GM12892 (cell line): ENCODE measurements at regions not wholly inside any gene's neighbourhood (a gene's known extent, or its start where the extent isn't known, plus 50 kb on each side); places are given as distances from the start of the nearest gene placed in this dataset.

Experiments
- DNase-seq: peaks from one replicate; pipeline ENCODE4 v3.0.0; 2011; ENCODE audit not compliant: insufficient read length
- FAIRE-seq: peaks from 2 replicates; lab custom pipeline; 2011; peaks lifted over from hg19 to GRCh38; lab: Jason Lieb, UNC
- POLR2A ChIP-seq: IDR thresholded peaks from 2 replicates; pipeline ENCODE4 v1.6.1; 2011; ENCODE audit warnings: low read depth, low read length, control low read depth
- POLR2AphosphoS5 ChIP-seq: IDR thresholded peaks from 2 replicates; pipeline ENCODE4 v1.6.1; 2011; ENCODE audit warnings: low read depth, low read length, control low read depth
- TAF1 ChIP-seq: IDR thresholded peaks from 2 replicates; pipeline ENCODE4 v1.6.1; 2011; ENCODE audit warnings: low read depth, mild to moderate bottlenecking, control low read depth, low read length, borderline replicate concordance

DNA sequence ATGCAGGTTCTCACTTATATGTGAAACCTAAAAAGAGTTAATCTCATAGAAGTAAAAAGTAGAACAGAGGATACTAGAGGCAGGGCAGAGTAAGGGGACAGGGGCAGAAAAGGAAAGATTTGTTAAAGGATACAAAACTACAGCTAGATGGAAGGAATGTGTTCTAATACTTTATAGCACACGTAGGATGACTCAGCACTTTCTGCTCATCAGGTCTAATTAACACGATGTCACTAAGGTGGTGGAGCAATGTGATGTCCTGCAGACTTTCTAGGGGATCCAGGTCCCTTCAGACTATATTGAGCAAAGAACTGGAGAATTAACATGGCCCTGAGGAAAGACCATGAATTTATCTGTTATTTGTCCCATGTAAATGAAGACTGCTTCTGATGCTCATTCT, 80.8 kb upstream of the CMKLR1 start:
- TF ChIP-seq POLR2A = no peak
- TF ChIP-seq POLR2AphosphoS5 = no peak
- TF ChIP-seq TAF1 = no peak
- DNase-seq = no peak
- FAIRE-seq = no peak

DNA sequence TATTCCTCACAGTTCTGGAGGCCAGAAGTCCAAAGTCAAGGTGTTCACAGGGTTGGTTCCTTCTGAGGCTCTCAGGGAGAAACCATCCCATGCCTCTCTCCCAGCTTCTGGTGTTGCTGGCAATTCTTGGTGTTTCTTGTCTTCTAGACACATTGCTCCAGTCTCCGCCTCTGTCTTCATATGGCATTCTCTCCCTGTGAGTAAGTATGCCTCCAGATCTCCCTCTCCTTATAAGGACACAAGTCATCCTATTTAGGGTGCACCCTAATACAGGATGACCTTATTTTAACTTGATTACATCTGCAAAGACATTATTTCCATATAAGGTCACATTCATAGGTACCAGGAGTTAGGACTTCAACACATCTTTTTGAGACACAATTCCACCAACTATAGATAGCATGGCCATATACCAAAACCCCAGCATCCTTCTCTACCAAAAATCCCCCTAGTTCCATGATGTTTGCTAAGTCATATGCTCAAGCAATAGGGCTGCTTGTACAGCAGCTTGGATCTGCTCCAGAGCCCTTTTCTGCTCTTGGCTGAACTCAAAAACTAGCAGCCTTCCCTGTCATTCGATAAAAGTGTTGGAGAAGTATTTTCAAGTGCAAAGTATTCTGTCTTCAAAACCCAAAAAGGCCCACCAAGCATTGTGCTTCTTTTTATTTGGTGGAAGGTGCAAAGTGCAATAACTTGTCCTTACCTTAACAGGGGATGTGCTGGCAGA, 79.2 kb upstream of the CMKLR1 start:
- DNase-seq (no peak), FAIRE-seq (no peak)
- no peak for TF ChIP-seq POLR2AphosphoS5

DNA sequence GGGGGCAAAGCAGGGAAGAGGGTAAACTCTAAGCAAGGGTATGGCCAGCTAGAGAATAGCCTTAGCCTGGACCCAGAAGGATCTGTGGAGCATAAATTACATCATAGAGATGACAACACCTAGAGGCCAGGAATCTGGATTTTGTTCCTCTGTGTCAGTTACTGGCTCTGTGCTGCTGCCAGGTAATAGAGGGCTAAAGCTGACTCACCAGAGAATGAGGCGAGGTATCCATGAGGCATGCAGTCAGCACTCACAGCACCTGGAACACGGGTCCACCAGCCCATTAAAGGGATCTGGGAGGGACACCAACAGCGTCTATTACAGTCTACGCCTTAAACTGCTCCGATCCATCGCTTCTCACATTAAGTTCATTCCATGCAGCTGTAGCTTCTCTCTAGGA, 74.9 kb upstream of the CMKLR1 start:
- DNase-seq (no peak), FAIRE-seq (no peak)
- TF ChIP-seq POLR2AphosphoS5 = no peak

DNA sequence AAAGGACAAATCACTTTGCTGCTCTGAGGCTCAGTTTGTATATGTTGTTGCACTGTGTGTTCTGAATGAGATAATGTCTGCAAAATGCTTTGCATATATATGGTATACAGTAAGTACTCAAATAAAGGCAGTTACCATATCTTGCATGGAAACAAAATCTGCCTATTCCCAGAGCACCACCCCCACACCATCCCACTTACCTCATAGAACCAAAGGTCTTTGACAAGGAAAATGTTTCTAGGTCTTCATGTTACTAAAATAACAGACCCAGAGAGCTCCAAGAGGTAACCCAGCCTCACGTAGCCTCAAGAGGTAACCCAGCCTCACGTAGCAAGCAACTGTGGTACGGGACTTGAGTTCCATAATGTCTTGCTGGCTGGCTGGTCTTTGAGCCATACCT, 71.6 kb upstream of the CMKLR1 start:
- no peak for FAIRE-seq
- DNase-seq = no peak
- TF ChIP-seq TAF1 (no peak), POLR2A (no peak), POLR2AphosphoS5 (no peak)

DNA sequence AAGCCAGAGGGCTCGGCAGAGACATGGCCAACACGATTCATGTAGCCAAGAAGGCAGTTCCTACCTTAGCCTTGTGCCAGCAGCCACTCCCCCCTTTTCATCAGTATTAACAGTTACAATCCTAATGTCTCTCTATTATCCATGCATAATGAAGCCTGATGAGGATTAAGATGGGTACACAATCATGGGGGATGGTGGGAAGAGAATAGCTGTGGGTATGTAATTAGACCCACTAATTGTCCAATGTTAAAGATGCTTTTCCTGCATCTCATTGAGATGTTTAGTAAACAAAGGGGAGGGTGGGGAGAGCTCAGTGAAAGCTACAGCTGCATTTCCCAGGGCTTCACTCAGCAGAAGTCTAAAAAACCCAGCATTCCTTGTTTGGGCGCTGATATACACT, 70.4 kb upstream of the CMKLR1 start:
- TF ChIP-seq POLR2AphosphoS5 (no peak), TAF1 (no peak)
- no peak for DNase-seq
- FAIRE-seq = no peak

DNA sequence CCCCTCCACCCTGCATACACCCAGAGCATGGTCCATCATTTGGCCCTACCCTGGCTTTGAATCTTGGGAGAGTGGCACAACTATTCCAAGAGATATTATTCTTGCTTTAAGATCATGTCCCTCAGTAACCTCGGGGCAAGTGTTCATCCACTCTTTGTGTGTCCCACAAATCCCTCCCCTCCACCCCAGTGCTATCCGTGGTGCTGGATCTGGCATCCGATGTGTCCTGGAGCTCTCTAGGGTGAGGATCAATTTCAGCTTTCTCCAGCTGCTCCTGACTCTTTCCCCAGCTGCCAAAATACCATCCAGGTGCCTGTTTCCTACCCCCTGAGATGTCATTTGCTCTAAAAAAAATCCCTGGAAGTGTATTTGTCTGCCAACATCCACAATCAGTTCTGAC, 64.8 kb upstream of the CMKLR1 start:
- FAIRE-seq = no peak
- DNase-seq = no peak
- no peak for TF ChIP-seq POLR2AphosphoS5
- TF ChIP-seq POLR2A = no peak
- TF ChIP-seq TAF1 = no peak

DNA sequence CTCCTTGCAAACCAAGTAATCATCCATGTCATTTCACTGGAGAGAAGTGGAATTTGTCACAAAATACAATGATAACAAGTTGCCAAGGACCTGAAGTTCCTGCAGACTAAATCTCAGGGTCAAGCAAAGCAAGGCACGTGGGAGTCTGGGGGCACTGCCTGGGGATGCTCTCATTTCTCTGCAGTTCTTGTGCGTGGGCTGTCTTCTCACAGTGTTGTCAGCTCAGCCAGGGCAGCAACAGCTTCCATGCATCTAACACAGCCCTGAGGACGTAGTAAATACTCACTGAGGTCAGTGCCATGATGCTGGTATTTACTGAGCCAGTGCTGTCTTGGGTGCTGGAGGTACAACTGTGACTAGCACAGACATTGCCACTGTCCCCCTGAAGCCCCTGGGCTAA, 62.9 kb upstream of the CMKLR1 start:
- TF ChIP-seq TAF1 (no peak), POLR2A (no peak), POLR2AphosphoS5 (no peak)
- FAIRE-seq (no peak), DNase-seq (no peak)

DNA sequence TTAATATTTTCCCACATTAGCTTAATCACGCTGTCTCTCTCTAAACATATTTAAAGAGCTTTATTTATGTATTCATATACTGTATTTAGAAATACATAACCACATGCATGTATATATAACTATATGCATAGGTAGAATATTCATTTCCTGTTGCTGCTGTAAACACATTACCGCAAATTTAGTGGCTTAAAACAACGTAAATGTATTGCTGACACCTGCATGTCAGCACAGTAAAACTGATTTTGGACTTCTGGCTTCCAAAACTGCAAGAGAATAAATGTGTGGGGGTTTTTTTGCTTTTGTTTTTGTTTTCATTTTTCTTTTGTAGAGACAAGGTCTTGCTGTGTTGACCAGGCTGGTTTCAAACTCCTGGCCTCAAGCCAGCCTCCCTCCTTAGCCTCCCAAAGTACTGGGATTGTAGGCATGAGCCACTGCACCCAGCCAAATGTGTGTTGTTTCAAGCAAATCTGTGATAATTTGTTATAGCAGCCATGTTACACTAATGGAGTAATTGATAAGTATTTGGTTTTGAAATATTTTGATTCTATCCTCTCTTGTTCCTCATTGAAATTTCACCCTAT, 61.9 kb upstream of the CMKLR1 start:
- FAIRE-seq (no peak), DNase-seq (no peak)
- no peak for TF ChIP-seq TAF1
- TF ChIP-seq POLR2AphosphoS5 = no peak
- no peak for TF ChIP-seq POLR2A

DNA sequence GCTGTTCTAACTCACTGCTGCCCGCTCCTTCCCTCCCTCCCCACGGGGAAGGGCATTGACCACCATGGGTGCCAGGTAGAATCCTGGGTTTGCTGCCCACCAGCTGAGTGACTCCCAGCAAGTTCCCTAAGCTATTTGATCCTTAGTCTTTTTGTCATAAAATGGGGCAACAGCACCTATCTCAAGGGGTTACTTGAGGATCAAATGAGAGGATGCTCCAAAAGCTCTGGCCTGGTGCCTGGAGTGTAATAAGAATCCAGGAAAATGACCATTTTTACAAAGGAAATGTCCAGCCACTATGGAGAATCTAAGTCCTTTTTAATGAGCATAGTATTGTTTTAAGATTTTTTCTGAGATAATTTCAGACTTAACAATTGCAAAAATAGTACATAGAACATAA, 61.4 kb upstream of the CMKLR1 start:
- no peak for DNase-seq
- no peak for FAIRE-seq
- TF ChIP-seq POLR2AphosphoS5 (no peak), POLR2A (no peak), TAF1 (no peak)

DNA sequence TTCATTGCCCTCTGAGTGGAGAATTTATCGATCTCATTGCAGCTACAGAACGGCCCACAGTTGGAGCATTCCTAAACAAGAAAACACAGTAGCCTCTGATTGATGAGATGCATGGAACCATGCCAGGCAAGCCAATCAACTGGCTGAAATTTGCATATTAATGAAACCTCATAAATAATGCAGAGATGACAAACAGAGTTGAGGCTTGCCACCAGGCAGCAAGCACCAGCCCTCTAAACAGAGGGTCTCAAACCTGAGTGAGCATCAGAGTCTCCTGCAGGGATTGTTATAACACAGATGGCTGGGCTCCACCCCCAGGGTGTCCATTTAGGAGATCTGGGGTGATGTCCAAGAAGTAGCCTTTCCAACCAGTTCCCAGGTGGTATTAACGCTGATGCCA, 60.9 kb upstream of the CMKLR1 start:
- TF ChIP-seq POLR2AphosphoS5 = no peak
- TF ChIP-seq TAF1 = no peak
- no peak for TF ChIP-seq POLR2A
- DNase-seq (no peak), FAIRE-seq (no peak)

DNA sequence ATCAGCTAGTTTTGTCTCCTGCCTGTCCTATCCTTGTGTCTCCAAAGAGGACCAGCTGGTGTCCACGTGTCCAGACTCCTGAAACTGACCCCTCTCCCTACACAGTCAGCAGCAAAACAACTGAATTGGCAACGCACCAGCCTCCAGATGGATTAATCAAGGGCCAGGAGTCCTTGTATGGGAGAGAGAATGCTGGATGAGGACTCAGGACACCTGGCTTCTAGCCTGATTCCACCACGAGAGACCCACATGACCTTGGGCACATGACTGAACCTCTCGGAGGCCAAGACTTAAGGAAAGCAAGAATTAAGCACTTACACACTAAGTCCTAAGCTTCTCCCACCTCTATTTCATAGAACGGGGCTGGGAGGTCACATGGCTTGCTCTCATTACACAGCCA, 60.4 kb upstream of the CMKLR1 start:
- no peak for DNase-seq
- TF ChIP-seq POLR2AphosphoS5 = no peak
- TF ChIP-seq POLR2A = no peak
- no peak for TF ChIP-seq TAF1
- FAIRE-seq = no peak

DNA sequence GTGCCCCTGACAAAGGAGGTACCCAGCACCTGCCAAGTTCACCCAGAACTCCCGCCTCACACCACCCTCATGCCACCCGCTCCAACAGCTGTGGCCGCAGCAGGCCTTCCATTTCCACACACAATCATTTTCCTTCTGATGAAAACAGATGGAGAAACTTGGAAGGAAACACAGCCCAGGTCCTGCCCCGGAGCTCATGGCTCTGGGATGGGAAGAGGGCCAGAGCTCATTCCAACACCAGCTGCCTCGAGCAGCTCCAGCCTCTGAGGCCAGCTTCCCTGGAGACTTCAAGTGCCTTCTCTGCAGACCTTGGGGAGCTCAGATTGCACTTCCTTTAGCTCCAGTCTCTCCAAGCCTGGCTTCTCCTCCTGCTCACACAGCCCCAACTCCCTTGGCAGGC, 55.1 kb upstream of the CMKLR1 start:
- no peak for FAIRE-seq
- TF ChIP-seq TAF1 (no peak), POLR2AphosphoS5 (no peak), POLR2A (no peak)
- DNase-seq = no peak

DNA sequence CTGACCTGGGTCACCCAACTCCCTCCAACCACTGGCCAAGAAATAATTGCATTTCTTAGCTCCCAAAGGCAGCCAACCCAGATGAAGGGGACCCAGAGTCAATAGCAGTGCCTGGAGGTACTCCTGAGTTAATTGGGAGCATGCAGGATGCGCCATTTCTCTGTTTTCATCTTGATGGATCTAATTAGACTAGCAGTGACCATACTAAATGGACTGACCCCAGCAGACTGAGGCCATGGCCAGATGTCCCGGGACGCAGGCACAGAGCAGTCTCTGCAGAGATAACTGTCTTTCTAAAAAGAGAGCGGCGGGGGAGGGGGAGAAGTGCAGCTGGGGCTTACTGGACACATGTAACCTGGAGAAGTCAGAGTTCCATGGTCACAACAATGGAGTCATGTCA, 53.2 kb upstream of the CMKLR1 start:
- DNase-seq = no peak
- TF ChIP-seq TAF1 = no peak
- no peak for TF ChIP-seq POLR2AphosphoS5
- no peak for TF ChIP-seq POLR2A
- no peak for FAIRE-seq
